Umbilical cord (tissue), 1 donor: ENCODE measurements at regions not wholly inside any gene's neighbourhood (a gene's known extent, or its start where the extent isn't known, plus 50 kb on each side); places are given as distances from the start of the nearest gene placed in this dataset.
"Not testable (repeated sequence)": the region's sequence is repeated elsewhere in the genome, so short reads cannot be mapped to it uniquely, and the experiment has no call there.

Experiments
- DNase-seq: peaks from one replicate; pipeline ENCODE4 v3.0.0-alpha.2; 2015; ENCODE audit warnings: low spot score

DNA sequence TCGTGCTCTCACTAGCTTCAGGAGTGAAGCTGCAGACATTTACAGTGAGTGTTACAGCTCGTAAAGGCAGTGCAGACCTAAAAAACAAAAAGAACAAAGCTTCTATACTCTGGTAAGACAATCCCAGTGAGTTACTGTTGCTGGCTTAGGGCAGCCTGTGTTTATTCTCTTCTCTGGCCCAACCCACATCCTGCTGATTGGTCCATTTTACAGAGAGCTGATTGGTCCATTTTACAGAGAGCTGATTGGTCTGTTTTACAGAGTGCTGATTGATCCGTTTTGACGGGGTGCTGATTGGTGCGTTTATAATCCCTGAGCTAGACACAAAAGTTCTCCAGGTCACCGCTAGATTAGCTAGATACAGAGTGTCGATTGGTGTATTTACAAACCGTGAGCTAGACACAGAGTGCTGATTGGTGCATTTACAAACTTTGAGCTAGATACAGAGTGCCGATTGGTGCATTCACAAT, 158.0 kb downstream of the KLRB1 start:
- not testable (repeated sequence) for DNase-seq

DNA sequence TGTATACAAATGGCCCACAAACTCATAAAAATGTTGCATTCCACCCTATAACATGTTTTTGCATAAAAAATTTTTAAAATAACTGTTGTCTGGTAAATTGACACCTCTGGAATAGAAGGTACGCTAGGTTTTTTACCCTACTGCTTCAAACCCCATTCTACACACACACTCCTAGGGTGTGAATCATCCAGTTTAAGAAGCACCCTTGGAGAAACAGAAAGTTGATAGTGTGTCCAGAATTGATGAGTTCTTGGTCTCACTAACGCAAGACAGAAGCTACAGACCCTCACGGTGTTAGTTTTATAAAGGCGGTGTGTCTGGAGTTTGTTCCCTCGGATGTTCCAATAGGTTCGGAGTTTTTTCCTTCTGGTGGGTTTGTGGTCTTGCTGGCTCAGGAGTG, 158.5 kb downstream of the KLRB1 start:
- DNase-seq, result no peak

DNA sequence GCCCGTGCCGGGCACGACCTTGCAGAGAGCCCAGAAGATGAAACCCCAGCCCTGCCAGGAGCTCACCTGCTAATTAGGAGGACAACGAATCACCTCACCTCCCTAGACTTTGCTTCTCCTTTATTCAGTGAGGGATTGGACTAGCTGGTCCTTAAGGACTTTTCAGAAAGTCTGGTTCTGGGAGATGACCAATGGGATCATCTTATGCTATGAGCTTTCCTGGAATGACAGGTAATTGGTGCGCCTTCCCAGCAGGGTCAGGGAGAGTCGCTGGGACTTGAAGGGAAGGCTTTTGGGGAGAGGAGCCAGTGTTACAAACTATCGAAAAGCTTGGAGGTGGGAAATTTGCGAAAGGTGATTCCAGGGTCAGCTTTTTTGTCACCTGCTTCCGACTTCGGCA, 159.1 kb downstream of the KLRB1 start:
- not testable (repeated sequence) for DNase-seq

DNA sequence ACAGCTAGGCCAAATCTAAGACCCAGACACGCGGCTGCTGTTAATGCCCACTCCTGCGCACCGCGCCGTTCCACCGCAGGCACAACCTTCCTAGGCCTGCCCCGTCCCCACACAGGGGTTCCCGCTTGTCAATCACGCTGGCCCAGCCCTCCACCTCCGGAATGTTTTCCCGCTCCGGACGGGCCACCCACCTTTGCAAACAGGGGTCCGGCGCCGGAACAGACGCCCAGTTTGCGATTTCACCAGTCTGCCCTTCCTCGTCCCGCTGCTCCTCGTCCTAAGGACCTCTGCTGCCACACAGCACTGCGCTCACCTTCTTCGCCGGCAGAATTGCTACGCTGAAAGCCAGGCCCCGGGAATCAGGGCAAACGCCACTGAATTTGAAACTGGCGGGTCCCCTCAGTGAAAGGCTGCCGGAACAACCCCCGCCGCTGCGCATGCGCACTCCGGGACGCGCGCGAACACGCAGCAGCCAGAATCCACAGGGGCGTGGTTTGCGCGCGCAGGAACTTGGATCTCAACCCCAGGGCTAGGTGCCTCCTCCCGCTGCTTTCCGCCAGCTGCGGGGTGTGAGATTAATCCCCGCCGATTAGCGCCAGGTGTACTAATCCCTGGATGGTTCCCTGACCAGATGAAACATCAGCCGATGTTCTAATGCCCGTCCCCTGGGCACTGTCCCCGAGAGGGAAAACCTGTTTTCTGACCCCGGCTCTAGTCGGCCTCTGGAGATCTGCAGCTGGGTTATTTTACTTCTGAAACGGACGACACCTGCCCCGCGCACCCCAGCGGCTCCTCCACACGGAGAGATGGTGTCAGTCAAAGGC, 159.7 kb downstream of the KLRB1 start:
- DNase-seq, result peak; percentile 90

DNA sequence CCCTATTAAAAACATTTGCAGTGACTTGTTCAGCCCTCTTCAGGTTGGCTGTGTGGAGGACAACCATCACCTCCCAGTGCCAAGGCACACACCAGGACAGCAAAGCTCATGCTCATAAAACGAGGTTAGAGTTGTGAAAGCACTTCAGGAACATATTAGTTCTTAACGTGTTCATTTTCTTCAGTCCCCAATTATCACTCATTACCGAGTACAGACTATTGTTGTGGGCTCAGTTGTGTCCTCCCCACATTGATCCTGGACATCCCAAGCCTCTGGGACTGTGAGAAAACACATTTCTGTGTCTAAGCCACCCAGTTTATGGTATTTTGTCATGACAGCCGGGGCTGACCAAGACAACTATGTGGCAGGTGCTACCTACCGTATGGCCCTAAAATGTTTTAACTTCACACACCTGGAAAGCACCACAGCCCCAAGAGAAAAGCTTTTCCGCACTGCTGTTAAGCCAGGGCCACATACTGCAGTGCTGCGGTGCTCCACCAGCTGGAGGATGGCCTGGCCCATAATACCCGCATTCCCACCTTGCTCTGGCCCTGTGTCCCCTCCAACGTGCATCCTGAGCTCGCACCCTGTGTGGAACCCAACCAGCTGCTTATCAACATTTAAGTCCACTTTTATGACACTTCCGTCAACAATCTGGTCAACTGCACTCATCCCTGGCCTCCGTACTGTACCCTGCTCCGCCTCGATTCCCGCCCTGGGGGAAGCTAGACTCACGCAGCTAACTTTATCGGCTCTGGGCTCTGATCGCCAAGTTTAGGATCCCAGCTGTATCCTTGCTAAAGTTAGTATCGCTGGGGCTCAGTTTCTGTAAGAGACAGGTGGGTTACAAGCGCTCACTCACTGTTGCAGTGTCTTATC, 160.6 kb downstream of the KLRB1 start:
- not testable (repeated sequence) for DNase-seq

DNA sequence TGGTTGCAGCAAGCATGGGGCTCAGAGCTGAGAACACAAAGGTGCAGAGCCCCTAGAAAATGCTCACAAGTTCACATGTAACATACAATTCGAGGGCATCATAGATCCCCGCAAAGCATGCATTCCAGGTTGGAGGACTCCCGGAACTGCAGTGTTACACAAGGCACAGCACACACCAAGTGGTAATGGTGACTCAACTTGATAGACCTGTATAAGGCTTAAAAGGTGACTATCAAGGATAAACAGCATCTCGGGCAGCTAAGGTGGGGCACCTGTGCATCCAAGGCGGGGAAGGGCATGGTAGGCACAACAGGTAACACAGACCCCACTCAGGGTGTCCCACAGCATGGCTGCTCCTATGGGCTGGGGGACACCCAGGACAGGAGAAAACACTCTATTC, 167.3 kb downstream of the KLRB1 start:
- not testable (repeated sequence) for DNase-seq

DNA sequence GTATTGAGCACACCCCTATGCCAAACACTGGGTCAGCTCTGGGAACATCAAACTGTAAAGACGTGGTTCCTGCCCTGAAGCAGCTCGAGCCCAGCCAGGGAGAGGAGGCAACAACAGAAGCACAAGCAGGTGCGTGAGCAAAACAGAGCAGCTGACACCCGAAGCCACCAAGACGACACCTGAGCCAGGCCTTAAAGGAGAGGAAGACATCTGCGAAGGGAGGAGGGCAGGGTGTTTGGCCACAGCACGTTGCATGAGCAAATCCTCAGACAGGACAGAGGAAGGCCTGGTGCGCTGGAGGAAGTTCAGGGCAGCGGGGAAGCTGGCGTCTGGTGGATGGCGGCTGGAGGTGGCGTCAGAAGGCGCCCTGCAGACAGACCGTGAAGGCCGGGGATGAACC, 172.0 kb downstream of the KLRB1 start:
- not testable (repeated sequence) for DNase-seq

DNA sequence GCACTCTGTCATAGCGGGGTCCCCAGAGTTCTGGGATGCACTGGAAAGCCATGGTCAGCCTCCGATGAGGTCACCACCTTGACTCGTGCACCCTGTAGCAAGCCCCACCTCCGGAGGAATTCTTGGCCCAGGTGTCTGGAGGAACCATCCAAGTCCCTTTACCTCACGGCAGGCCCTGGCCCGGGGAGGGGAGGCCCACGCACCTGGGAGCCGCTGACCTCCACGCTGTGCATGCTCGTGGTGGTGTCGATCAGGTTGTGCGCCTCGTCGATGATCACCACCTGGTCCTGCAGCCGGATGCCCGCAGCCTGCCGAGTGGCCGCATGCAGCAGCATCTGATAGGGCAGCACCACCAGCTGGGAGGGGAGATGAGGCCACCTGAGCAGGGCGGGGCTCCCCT, 177.3 kb downstream of the KLRB1 start:
- DNase-seq, result not testable (repeated sequence)

DNA sequence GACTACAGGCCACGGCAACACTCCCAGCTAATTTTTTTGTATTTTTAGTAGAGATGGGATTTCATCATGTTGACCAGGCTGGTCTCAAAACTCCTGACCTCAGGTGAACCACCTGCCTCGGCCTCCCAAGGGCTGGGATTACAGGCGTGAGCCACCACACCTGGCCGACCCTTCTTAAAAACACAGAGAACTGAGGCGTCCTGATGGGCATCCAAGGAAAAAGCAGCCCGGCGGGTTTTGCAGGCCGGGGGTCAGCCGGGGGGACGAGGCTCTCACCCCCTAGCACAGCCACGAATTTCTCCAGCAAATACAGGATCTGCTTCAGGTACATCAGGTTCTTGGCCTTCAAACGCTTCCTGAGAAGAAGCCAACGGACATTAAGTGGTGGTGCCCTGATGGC, 178.9 kb downstream of the KLRB1 start:
- not testable (repeated sequence) for DNase-seq

DNA sequence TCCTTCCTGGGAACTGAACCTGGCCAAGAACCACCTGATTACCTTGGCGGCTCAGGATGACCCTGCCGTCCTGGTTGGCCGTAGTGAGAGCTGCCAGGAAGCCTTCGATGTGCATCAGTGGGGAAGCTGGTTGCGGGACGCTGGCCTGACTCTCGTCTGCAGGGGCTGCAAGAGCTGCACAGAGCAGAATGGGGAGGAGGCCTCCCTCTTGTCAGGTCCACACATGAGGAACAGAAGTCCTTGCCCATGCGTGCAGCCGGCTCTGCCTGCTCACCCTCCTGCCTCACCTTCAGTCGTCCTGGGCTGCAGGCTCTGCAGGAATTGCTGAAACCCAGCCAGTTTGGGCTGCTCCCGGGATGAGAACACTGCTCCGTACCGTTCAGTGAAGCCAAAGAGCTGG, 182.3 kb downstream of the KLRB1 start:
- not testable (repeated sequence) for DNase-seq

DNA sequence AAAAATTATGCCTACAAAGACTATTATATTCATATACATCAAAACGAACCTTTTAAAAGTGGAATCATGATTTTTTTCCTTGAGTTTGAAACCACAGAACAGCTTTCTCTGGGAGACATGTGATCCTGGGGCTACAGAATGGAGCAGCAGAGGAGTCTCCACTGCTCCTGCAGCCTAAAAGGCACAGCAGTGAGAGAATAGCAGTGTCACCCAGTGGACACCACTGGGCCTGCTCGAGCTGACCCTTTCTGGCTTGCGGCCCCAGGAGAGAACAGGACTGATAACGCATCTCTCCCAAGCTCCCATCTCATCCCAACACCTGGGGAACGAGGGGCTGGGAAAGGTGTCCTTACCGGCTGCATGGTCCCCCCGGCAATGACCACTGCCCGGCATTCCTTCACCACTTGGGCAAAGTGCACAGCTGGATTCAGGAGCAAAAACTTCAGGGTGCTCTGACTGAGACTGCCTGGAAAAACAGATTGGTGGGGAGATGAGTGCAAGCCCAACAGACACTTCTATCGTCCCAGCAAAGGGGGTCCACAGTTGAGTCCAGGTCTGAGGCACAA, 183.5 kb downstream of the KLRB1 start:
- DNase-seq, result not testable (repeated sequence)

DNA sequence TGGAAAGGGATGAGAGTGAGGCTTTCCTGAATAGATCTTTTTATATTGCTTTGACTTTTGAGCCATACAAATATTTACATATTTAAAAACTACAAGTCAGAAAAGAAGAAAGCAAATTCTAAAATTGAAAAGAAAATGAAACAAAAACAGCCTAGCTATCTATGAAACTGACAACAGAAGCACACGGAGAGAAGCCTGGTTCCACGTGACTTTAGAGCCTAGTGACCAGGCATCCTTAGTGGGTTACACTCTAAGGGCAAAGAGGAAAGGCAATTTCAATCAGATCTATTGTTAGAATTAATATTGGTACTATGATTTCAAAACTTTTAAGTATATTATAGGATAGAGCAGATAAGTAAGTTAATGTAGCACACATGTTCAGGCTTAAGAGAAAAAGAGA, 185.0 kb downstream of the KLRB1 start:
- DNase-seq, result not testable (repeated sequence)

DNA sequence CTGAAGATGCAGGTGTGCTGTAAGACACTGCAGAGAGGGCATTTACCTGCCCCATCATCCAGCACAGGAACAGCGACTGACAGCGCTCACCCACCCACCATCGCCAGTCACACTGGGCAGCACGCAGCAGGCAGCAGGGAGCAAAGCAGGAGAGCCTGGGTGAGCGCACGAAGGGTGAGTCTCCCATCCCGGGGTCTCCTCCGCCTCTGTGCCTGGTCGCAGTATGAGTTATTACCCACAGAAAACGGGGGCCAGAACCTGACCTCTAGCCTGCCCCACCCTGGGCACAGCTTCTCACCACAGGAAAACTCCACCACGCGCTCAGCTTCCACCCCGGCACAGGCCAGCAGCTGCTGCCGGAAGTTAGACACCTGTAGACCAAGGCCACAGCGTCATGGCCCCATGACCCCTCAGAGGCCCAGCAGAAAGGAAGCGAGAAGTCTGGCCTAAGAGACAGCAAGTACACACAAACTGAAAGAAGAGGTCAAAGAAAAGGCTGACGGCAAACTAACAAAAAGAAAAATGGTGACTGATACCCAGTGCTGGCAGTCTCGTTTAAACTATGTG, 186.1 kb downstream of the KLRB1 start:
- DNase-seq, result not testable (repeated sequence)

DNA sequence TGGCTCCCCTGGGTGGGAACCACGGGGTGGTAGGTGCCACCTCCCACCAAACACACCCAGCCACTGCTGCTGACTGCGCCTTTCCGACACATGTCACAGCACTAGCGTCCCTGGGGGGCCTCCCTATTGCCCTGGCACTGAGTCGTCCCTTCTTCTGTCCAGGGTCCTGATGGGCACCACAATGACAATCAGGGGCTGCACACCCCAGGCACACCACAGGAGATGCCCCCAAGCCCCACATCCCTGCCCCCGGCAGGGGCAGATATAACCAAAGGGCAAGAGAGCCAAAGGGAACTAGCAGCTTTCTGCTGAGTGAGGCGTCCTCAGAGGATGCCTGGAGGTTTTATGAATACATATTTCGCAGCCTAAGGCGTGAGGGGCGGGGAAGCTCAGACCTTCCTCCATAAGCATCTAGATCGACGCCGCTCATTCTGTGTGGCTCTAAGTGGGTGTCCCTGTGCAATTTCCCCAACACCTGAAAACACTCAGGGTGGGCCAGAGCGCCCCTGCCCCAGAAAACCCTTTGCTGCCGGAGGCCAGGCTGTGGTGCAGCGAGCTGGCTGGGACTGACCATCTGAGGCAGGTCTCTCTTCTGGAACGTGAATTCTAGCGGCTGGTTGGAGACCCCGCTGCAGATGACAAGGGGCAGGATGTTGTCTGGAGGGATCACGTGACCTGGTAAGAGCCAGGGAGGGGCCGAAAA, 186.7 kb downstream of the KLRB1 start:
- DNase-seq, result not testable (repeated sequence)

DNA sequence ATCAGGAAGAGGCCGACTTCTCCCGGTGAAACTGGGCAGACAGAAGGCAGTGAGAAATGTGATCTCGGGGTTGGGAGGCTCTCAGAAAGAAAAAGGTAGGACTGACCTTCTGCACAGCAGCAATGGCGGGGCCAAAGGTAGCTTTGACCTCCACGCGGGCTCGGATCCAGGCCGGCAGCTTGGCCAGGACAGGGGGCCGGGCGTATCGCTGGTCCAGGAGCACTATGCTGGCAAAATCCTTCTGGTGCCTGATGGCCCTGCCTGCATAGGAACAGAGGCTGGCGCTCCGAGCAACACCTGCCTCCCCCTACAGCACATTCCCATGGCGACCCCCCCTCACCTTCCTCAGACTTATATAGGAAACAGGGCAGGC, 189.1 kb downstream of the KLRB1 start:
- DNase-seq, result not testable (repeated sequence)

DNA sequence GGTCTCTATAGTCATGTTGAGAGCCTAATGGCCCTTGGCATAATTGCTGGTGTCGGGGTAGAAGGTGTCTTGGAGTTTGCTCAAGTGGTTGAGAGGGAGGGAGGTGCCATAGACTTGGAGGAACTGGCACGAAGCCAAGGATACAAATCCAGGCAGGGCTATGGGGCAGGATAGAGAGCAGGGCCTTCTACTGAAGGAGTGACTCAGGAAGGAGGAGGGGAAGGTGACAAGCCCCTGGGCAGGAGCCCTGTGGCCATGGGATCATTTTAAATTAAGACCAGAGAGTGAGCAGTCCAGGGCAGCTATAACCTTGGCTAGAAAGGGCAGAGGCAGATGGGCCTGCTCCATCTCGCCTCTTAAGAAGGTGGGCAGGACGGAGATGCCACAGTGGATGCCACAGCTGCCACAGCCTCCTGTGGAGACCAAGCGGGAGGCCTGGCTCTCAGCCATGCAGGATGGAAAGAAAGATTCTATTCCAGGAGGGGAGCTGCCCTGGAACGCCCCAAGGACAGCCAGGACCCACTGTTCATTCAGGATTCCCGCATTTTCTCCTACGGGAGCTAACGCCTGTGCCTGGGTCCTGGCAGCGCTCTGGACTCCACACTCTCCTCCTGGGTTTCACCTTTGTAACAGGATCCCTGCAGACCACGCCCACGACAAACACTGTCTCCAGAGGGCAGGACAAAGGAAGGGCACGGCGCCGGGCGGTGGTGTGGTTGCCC, 189.6 kb downstream of the KLRB1 start:
- DNase-seq, result not testable (repeated sequence)

DNA sequence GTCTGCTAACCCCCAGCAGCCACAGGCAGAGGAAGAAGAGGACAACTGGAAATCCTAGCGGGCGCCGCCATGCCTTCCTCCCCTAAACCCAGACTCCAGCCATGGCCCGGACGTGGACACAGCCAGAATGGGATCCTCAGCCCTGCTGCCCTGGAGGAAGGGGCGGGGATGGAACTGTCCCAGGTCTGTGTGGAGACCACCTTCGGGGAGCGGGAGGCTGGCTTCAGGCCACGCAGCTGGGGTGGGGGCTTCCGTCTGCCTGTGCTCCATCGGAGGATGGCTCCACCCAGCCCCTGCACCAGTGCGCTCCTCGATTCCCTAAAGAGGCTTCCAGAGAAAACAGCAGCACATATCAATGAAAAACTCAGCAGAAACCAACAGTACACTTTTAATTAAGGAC, 190.4 kb downstream of the KLRB1 start:
- not testable (repeated sequence) for DNase-seq

DNA sequence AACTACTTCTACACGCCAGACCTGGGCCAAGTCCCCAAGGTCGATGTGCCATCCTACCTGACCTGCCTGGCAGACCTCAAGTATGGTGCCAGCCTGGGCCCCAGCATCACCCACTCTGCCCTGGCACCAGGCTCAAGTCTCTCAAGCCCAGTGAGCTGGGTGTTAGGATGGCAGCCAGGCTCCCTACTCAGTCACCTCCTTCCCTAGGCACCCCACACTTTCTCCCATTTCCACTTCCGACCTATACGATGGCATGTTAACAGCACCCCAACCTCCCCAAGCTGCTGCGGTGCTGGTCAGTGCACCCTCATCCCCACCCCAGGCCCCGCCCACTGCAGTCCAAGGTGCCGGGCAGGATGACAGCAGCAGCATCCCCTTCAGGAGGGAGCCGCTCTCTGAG, 191.4 kb downstream of the KLRB1 start:
- DNase-seq, result not testable (repeated sequence)

DNA sequence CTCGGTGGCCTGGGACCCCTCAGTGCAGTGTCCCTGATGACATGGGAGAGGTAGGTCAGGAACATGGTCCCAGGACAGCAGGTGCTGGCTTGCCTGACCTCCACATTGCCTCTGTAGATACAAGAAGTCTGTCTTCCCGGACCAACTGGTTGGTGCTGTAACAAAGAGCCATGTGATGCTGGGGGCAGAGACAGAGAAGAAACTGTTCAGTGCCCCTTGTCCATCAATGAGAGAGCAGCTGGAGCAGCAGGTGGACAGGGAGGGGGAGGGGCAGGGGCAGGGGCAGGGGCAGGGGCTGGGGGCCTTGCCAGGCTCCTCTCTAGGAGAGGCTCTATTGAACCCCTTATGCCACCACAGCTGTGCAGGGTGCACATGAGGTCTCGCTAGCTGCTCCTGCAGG, 191.8 kb downstream of the KLRB1 start:
- not testable (repeated sequence) for DNase-seq

DNA sequence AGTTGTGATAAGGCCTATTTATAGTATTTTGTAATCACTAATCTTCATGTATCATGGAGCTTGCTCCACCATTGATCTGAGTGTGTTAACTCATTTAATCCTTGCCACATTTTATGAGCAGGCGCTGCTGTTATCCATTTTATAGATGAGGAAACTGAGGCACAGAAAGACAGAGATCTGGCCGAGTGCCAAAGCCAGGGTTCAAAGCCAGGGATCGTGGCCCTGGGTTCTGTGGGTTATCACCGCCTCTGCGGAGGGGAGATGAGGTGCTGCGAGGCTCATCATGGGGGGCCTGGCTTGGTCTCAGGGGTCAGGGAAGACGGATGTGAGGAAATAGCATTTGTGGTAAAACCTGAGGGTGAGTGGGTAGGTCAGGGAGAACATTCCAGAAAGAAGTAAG, 193.9 kb downstream of the KLRB1 start:
- DNase-seq, result not testable (repeated sequence)
